Suprapubic skin (tissue), 4 donors: ENCODE measurements at regions not wholly inside any gene's neighbourhood (a gene's known extent, or its start where the extent isn't known, plus 50 kb on each side); places are given as distances from the start of the nearest gene placed in this dataset.

Experiments
- DNase-seq, 2 donors: peaks; one replicate each; pipeline ENCODE4 v3.0.0-alpha.2; 2019; ENCODE audit warnings: low spot score in 2 of 2
- H3K27ac ChIP-seq: fragments of 200-600 bp; sonication (generic); one replicate; pipeline ENCODE4 v1.5.1; 2019
- H3K27me3 ChIP-seq: fragments of 200-600 bp; sonication (generic); one replicate; pipeline ENCODE4 v1.5.1; 2019
- H3K36me3 ChIP-seq: fragments of 200-600 bp; sonication (generic); one replicate; pipeline ENCODE4 v1.5.1; 2019
- H3K4me1 ChIP-seq: fragments of 200-600 bp; sonication (generic); one replicate; pipeline ENCODE4 v1.5.1; 2019
- H3K4me3 ChIP-seq: fragments of 200-600 bp; sonication (generic); one replicate; pipeline ENCODE4 v1.5.1; 2019; ENCODE audit warnings: mild to moderate bottlenecking
- H3K9me3 ChIP-seq: fragments of 200-600 bp; sonication (generic); one replicate; pipeline ENCODE4 v1.5.1; 2019
- EP300 ChIP-seq: sonication (generic); formaldehyde crosslinking; IDR thresholded peaks from one replicate; pipeline ENCODE4 v1.6.1; 2017; ENCODE audit warnings: antibody characterized with exemption
- POLR2A ChIP-seq, 2 donors: fragments of 450-650 bp; IDR thresholded peaks; one replicate each; pipeline ENCODE4 v1.6.1; 2017; ENCODE audit warnings: antibody characterized with exemption in 2 of 2, mild to moderate bottlenecking in 2 of 2, moderate library complexity in 2 of 2
- POLR2AphosphoS5 ChIP-seq, 3 donors: sonication (generic); formaldehyde crosslinking; IDR thresholded peaks; one replicate each; pipeline ENCODE4 v1.6.1; 2017; ENCODE audit warnings: antibody characterized with exemption in 3 of 3
- WGBS: methylation state at CpG from one replicate; pipeline ENCODE4 v1.1.5; 2018; 5-methylcytosine and 5-hydroxymethylcytosine counted together
- TF ChIP-seq, protein P1 (sequence below), 2 donors: fragments of 200-600 bp in 1 of 2; fragments of 450-650 bp in 1 of 2; sonication (generic) in 1 of 2; IDR thresholded peaks; one replicate each; pipeline ENCODE4 v1.5.1; 2016 to 2019; ENCODE audit warnings: antibody characterized with exemption in 2 of 2, mild to moderate bottlenecking in 1 of 2, moderate library complexity in 1 of 2

- 67% methylated on average over 4 of the region's 4 CpGs for whole genome bisulfite sequencing
- no peaks in the 10 kb centered on the region for H3K9me3 ChIP-seq
- no peak for DNase-seq
- no peaks in the 10 kb centered on the region for H3K4me1 ChIP-seq
- H3K4me3 ChIP-seq, result no peak overlapping the region
- TF ChIP-seq POLR2AphosphoS5 (IDR thresholded peaks at IDR 0.05) (no peak), POLR2A (IDR thresholded peaks at IDR 0.05) (no peak), EP300 (no peak)
- TF ChIP-seq, protein P1, sequence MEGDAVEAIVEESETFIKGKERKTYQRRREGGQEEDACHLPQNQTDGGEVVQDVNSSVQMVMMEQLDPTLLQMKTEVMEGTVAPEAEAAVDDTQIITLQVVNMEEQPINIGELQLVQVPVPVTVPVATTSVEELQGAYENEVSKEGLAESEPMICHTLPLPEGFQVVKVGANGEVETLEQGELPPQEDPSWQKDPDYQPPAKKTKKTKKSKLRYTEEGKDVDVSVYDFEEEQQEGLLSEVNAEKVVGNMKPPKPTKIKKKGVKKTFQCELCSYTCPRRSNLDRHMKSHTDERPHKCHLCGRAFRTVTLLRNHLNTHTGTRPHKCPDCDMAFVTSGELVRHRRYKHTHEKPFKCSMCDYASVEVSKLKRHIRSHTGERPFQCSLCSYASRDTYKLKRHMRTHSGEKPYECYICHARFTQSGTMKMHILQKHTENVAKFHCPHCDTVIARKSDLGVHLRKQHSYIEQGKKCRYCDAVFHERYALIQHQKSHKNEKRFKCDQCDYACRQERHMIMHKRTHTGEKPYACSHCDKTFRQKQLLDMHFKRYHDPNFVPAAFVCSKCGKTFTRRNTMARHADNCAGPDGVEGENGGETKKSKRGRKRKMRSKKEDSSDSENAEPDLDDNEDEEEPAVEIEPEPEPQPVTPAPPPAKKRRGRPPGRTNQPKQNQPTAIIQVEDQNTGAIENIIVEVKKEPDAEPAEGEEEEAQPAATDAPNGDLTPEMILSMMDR (IDR thresholded peaks at IDR 0.05), result no peak
- H3K36me3 ChIP-seq, result no peaks in the 10 kb centered on the region
- H3K27ac ChIP-seq, result no peak overlapping the region
- no peaks in the 10 kb centered on the region for H3K27me3 ChIP-seq
These were observed 72.8 kb upstream of the ARHGAP5 start for GRCh38 chr14:32004300-32004699.

GRCh38 chr14:32005628-32006027 lies 71.5 kb upstream of the ARHGAP5 start:
- H3K27ac ChIP-seq, result no peak overlapping the region
- H3K9me3 ChIP-seq, result no peaks in the 10 kb centered on the region
- no peak overlapping the region for H3K4me3 ChIP-seq
- H3K36me3 ChIP-seq, result no peaks in the 10 kb centered on the region
- no peaks in the 10 kb centered on the region for H3K4me1 ChIP-seq
- TF ChIP-seq POLR2AphosphoS5 (IDR thresholded peaks at IDR 0.05), result no peak
- TF ChIP-seq EP300, result no peak
- TF ChIP-seq, protein P1 (IDR thresholded peaks at IDR 0.05), result no peak
- no peak for TF ChIP-seq POLR2A (IDR thresholded peaks at IDR 0.05)
- no peak for DNase-seq
- no peaks in the 10 kb centered on the region for H3K27me3 ChIP-seq
- WGBS, result 84% methylated on average over 5 of the region's 5 CpGs

DNA sequence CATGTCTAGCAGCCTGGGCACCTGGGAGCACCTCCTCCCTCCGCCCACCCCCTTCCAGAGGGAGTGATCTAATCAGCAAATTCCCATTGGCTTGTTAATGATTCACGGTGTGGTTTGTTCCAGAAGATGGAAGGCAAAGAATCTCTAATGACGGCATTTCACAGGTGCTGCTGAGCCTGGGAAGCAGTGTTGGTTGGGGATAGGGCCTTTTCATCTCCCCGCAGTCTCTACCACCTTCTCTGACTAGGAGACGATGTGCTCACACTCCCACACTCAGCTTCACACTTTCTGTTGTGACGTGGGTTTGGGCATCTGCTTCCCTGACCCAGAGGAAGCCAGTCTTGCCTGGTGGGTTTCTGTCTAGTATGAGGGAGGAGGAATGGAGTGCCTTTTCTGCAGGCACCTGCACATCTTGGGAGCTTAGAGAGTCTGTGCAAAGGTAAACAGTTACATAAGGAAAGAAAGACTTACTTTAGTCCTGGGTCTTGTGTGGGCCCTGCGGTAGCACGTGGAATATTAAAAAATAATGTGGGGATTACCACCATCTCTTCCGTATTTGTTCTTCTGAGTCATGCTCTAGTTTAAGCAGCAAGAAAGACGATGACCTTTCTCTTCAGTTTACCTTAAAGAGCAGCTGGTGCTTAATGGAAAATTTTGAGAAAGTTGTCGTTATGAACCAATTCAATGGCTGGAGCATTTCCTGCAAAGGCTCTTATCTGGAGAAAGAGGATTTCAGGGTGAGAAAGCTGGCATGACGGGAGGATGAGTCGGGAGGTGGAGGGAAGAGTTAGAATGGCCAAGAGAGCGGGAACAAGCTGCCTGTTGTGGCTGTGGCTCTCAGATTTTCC lies 70.6 kb upstream of the ARHGAP5 start:
- H3K4me1 ChIP-seq, result no peaks in the 10 kb centered on the region
- no peaks in the 10 kb centered on the region for H3K36me3 ChIP-seq
- no peaks in the 10 kb centered on the region for H3K27me3 ChIP-seq
- WGBS, result 77% methylated on average over 14 of the region's 14 CpGs
- H3K9me3 ChIP-seq, result no peaks in the 10 kb centered on the region
- no peak overlapping the region for H3K4me3 ChIP-seq
- no peak for DNase-seq
- no peak overlapping the region for H3K27ac ChIP-seq
- TF ChIP-seq EP300 (no peak), POLR2AphosphoS5 (IDR thresholded peaks at IDR 0.05) (no peak), POLR2A (IDR thresholded peaks at IDR 0.05) (no peak)
- TF ChIP-seq, protein P1 (IDR thresholded peaks at IDR 0.05), result no peak

- DNase-seq, result no peak
- no peaks in the 10 kb centered on the region for H3K4me1 ChIP-seq
- no peaks in the 10 kb centered on the region for H3K36me3 ChIP-seq
- WGBS, result 76% methylated on average over 2 of the region's 2 CpGs
- TF ChIP-seq POLR2A (IDR thresholded peaks at IDR 0.05) (no peak), EP300 (no peak), POLR2AphosphoS5 (IDR thresholded peaks at IDR 0.05) (no peak)
- TF ChIP-seq, protein P1 (IDR thresholded peaks at IDR 0.05), result no peak
- H3K4me3 ChIP-seq, result no peak overlapping the region
- no peak overlapping the region for H3K27ac ChIP-seq
- no peaks in the 10 kb centered on the region for H3K9me3 ChIP-seq
- H3K27me3 ChIP-seq, result no peaks in the 10 kb centered on the region
These were observed 69.2 kb upstream of the ARHGAP5 start for GRCh38 chr14:32007755-32008362.

DNA sequence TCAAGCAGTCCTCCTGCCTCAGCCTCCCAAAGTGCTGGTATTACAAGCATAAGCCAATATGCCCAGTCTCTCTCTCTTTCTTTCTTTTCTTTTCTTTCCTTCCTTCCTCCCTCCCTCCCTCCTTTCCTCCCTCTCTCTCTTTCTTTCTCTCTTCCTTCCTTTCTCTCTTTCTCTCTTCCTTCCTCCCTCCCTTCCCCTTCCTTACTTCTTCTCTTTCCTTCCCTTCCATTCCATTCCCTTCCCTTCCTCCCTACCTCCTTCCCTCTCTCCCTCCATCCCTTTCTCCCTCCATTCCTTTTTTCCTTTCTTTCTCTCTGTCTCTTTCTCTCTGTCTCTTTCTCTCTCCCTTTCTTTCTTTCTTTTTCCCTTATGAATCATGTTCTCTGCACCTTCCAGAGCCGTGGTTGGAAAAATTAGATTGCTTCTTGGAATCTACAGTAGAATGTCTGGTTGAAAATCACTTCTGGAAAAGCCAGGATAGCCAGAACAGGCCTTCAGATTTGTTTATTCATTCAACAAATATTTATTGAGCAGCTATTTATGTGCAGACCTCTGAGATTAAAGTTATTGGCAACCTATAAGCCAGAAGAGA lies 68.4 kb upstream of the ARHGAP5 start:
- no peak overlapping the region for H3K4me3 ChIP-seq
- 100% methylated on average over 1 of the region's 1 CpG for WGBS
- no peaks in the 10 kb centered on the region for H3K36me3 ChIP-seq
- DNase-seq, result no peak
- TF ChIP-seq POLR2AphosphoS5 (IDR thresholded peaks at IDR 0.05) (no peak), EP300 (no peak), POLR2A (IDR thresholded peaks at IDR 0.05) (no peak)
- TF ChIP-seq, protein P1 (IDR thresholded peaks at IDR 0.05), result no peak
- no peaks in the 10 kb centered on the region for H3K4me1 ChIP-seq
- H3K27ac ChIP-seq, result no peak overlapping the region
- no peaks in the 10 kb centered on the region for H3K27me3 ChIP-seq
- no peaks in the 10 kb centered on the region for H3K9me3 ChIP-seq
